ENCODE measurements at regions not wholly inside any gene's neighbourhood (a gene's known extent, or its start where the extent isn't known, plus 50 kb on each side); places are given as distances from the start of the nearest gene placed in this dataset.

GRCh38 chr3:53416530-53416929, 69.2 kb upstream of the DCP1A start:
- H3K14ac ChIP-seq (ENCODE audit: insufficient read length), result no peak overlapping the region
- H2BK15ac ChIP-seq (ENCODE audit: low read length), result no peak overlapping the region
- H3K4me1 ChIP-seq (replicated peaks in 1 of 4; ENCODE audit: control insufficient read depth in 3 of 4, insufficient read depth in 4 of 4, low read length in 3 of 4), result no peaks in the 10 kb centered on the region
- H3K18ac ChIP-seq (ENCODE audit: extremely low read depth, low read length), result no peak overlapping the region
- no peak overlapping the region for H2BK5ac ChIP-seq (ENCODE audit: low read depth, low read length)
- ChIA-PET CTCF (ENCODE audit: partially characterized antibody) (no interaction called here), POLR2A (ENCODE audit: partially characterized antibody) (no interaction called here)
- FAIRE-seq, result no peak
- H3K23ac ChIP-seq (ENCODE audit: insufficient read length), result no peak overlapping the region
- no peak overlapping the region for H4K5ac ChIP-seq (ENCODE audit: insufficient read length, low read depth, low read length)
- no peaks in the 10 kb centered on the region for H3K23me2 ChIP-seq (ENCODE audit: low read depth, low read length)
- H4K20me1 ChIP-seq (replicated peaks in 1 of 2; ENCODE audit: control insufficient read depth in 1 of 2, insufficient read depth in 2 of 2, low read length in 2 of 2), result no peaks in the 10 kb centered on the region
- no peak overlapping the region for H2BK120ac ChIP-seq (replicated peaks; ENCODE audit: low read depth, low read length)
- H2AK5ac ChIP-seq (ENCODE audit: low read depth, low read length), result no peak overlapping the region
- H2AFZ ChIP-seq (ENCODE audit: low read length), result no peak overlapping the region
- no peak overlapping the region for H3K56ac ChIP-seq (replicated peaks; ENCODE audit: insufficient read length, low read depth, low read length)
- no peaks in the 10 kb centered on the region for H3K79me2 ChIP-seq (ENCODE audit: control insufficient read depth in 1 of 2, insufficient read depth in 2 of 2, low read length in 2 of 2)
- no peak overlapping the region for H3K4me3 ChIP-seq (ENCODE audit: extremely low read depth in 1 of 4, insufficient read depth in 2 of 4, low read depth in 3 of 4, low read length in 4 of 4)
- H3K79me1 ChIP-seq (ENCODE audit: low read depth, low read length), result no peaks in the 10 kb centered on the region
- no peak overlapping the region for H3K4ac ChIP-seq (replicated peaks; ENCODE audit: insufficient read length, low read depth, low read length)
- H3K9me3 ChIP-seq (ENCODE audit: insufficient read depth in 2 of 2, low read depth in 1 of 2, low read length in 1 of 2), result peaks cover 3 to 12% of the 10 kb centered on the region in 2 experiments; a peak in 2 of 4 replicates
- WGBS, 2 experiments (ENCODE audit: extremely low coverage in 1 of 2, insufficient coverage in 1 of 2, insufficient read length in 1 of 2, insufficient replicate concordance in 2 of 2, low coverage in 1 of 2, low lambda C conversion rate in 2 of 2, missing lambda C conversion rate in 1 of 2), result 76% methylated on average over 2 of the region's 2 CpGs; no CpG with 5 or more reads in 1 of the 2 experiments
- no peaks in the 10 kb centered on the region for H3K27me3 ChIP-seq (replicated peaks in 1 of 4; ENCODE audit: control insufficient read depth in 3 of 4, extremely low read depth in 1 of 4, insufficient read depth in 3 of 4, low read length in 3 of 4)
- H4K8ac ChIP-seq (ENCODE audit: extremely low read depth, insufficient read depth, low read length), result no peak overlapping the region
- H2BK20ac ChIP-seq (ENCODE audit: low read length), result no peak overlapping the region
- no peak for DNase-seq (ENCODE audit: low read depth in 1 of 2, low spot score in 2 of 2)
- H4K91ac ChIP-seq (replicated peaks; ENCODE audit: insufficient read length, low read length), result no peak overlapping the region
- no peak overlapping the region for H3K27ac ChIP-seq (ENCODE audit: low read depth, low read length)
- H3K9ac ChIP-seq (replicated peaks in 1 of 4; ENCODE audit: extremely low read depth in 1 of 4, low read depth in 3 of 4, low read length in 3 of 4), result no peak overlapping the region
- H2BK12ac ChIP-seq (ENCODE audit: low read depth, low read length), result no peak overlapping the region
- no peaks in the 10 kb centered on the region for H3K36me3 ChIP-seq (ENCODE audit: control insufficient read depth in 2 of 4, insufficient read depth in 4 of 4, low read length in 3 of 4)
- no peak overlapping the region for H3K4me2 ChIP-seq (ENCODE audit: insufficient read depth in 1 of 2, low read depth in 2 of 2, low read length in 2 of 2)
- TF ChIP-seq GABPA (IDR thresholded peaks at IDR 0.05; ENCODE audit: borderline replicate concordance, insufficient read depth, low read length), result no peak
- no peak for TF ChIP-seq CBX8 (IDR thresholded peaks at IDR 0.05; ENCODE audit: borderline replicate concordance, low read depth, low read length)
- TF ChIP-seq CEBPB (IDR thresholded peaks at IDR 0.05; ENCODE audit: low read depth, low read length), result peak; percentile 44; the same call in 1 of the 2 replicates
- no peak for TF ChIP-seq PHF8 (conservative IDR thresholded peaks at IDR 0.05; ENCODE audit: low read depth, low read length)
